KOPT-K1 (cell line): ENCODE measurements at regions not wholly inside any gene's neighbourhood (a gene's known extent, or its start where the extent isn't known, plus 50 kb on each side); places are given as distances from the start of the nearest gene placed in this dataset.

Experiments used
- H3K27ac ChIP-seq: fragments of 200-600 bp; sonication (generic); 2 replicates; pipeline ENCODE4 v1.5.1; 2016; ENCODE audit warnings: antibody characterized with exemption, mild to moderate bottlenecking, low read depth, low read length; ENCODE audit not compliant: poor library complexity, severe bottlenecking
- H3K36me3 ChIP-seq: fragments of 200-600 bp; sonication (generic); 2 replicates; pipeline ENCODE4 v1.5.1; 2017; ENCODE audit warnings: antibody characterized with exemption, mild to moderate bottlenecking, low read length, moderate library complexity; ENCODE audit not compliant: insufficient read depth
- H3K9me3 ChIP-seq: fragments of 200-600 bp; sonication (generic); 2 replicates; pipeline ENCODE4 v1.5.1; 2017; ENCODE audit warnings: antibody characterized with exemption, low read length, mild to moderate bottlenecking; ENCODE audit not compliant: insufficient read depth, poor library complexity, severe bottlenecking

- Histone ChIP-seq H3K27ac (no peak overlapping the region), H3K36me3 (no peaks in the 10 kb centered on the region)
Measured at GRCh38 chr10:31702005-31702404, 226.6 kb downstream of the ARHGAP12 start.

GRCh38 chr10:31701546-31701945 is 227.1 kb downstream of the ARHGAP12 start:
- no peak overlapping the region for H3K27ac ChIP-seq
- H3K9me3 ChIP-seq = peaks cover 21% of the 10 kb centered on the region
- H3K36me3 ChIP-seq = no peaks in the 10 kb centered on the region

More at GRCh38 chr10:31702005-31702404, 226.6 kb downstream of the ARHGAP12 start:
- peaks cover 21% of the 10 kb centered on the region for H3K9me3 ChIP-seq

GRCh38 chr10:31700181-31700611 is 228.4 kb downstream of the ARHGAP12 start:
- H3K36me3 ChIP-seq = no peaks in the 10 kb centered on the region
- peaks cover 21% of the 10 kb centered on the region for H3K9me3 ChIP-seq
- H3K27ac ChIP-seq = no peak overlapping the region

GRCh38 chr10:31698181-31698830 is 230.3 kb downstream of the ARHGAP12 start:
- Histone ChIP-seq H3K9me3 (peaks cover 9% of the 10 kb centered on the region), H3K36me3 (no peaks in the 10 kb centered on the region), H3K27ac (no peak overlapping the region)

- H3K36me3 ChIP-seq = no peaks in the 10 kb centered on the region
- no peak overlapping the region for H3K27ac ChIP-seq
- H3K9me3 ChIP-seq = peaks cover 1% of the 10 kb centered on the region
Measured at GRCh38 chr10:31697271-31698180, 231.1 kb downstream of the ARHGAP12 start.

- Histone ChIP-seq H3K36me3 (no peaks in the 10 kb centered on the region), H3K9me3 (no peaks in the 10 kb centered on the region), H3K27ac (no peak overlapping the region)
Measured at GRCh38 chr10:31694929-31695837, 233.4 kb downstream of the ARHGAP12 start.

GRCh38 chr10:31694126-31694685 is 234.4 kb downstream of the ARHGAP12 start:
- Histone ChIP-seq H3K9me3 (peaks cover 3% of the 10 kb centered on the region), H3K36me3 (no peaks in the 10 kb centered on the region), H3K27ac (no peak overlapping the region)

GRCh38 chr10:31693491-31693890 is 235.1 kb downstream of the ARHGAP12 start:
- peaks cover 6% of the 10 kb centered on the region for H3K9me3 ChIP-seq

GRCh38 chr10:31689233-31689632 is 239.4 kb downstream of the ARHGAP12 start:
- no peak overlapping the region for H3K27ac ChIP-seq
- peaks cover 13% of the 10 kb centered on the region for H3K9me3 ChIP-seq
- no peaks in the 10 kb centered on the region for H3K36me3 ChIP-seq

More at GRCh38 chr10:31693491-31693890, 235.1 kb downstream of the ARHGAP12 start:
- H3K36me3 ChIP-seq = no peaks in the 10 kb centered on the region
- no peak overlapping the region for H3K27ac ChIP-seq

GRCh38 chr10:31687663-31688482 is 240.8 kb downstream of the ARHGAP12 start:
- Histone ChIP-seq H3K36me3 (no peaks in the 10 kb centered on the region), H3K27ac (no peak overlapping the region), H3K9me3 (peaks cover 25% of the 10 kb centered on the region)

- Histone ChIP-seq H3K9me3 (peaks cover 38% of the 10 kb centered on the region), H3K36me3 (no peaks in the 10 kb centered on the region), H3K27ac (no peak overlapping the region)
Measured at GRCh38 chr10:31686599-31686998, 242.0 kb downstream of the ARHGAP12 start.

- peaks cover 33% of the 10 kb centered on the region for H3K9me3 ChIP-seq
Measured at GRCh38 chr10:31683682-31684081, 244.9 kb downstream of the ARHGAP12 start.

GRCh38 chr10:31679936-31680335 is 248.7 kb downstream of the ARHGAP12 start:
- Histone ChIP-seq H3K27ac (no peak overlapping the region), H3K9me3 (peaks cover 46% of the 10 kb centered on the region), H3K36me3 (no peaks in the 10 kb centered on the region)

More at GRCh38 chr10:31683682-31684081, 244.9 kb downstream of the ARHGAP12 start:
- no peaks in the 10 kb centered on the region for H3K36me3 ChIP-seq
- H3K27ac ChIP-seq = no peak overlapping the region
